ENCODE measurements at regions not wholly inside any gene's neighbourhood (a gene's known extent, or its start where the extent isn't known, plus 50 kb on each side); places are given as distances from the start of the nearest gene placed in this dataset.

- TF ChIP-seq CTCF (IDR thresholded peaks at IDR 0.05) = no peak
- no peak for TF ChIP-seq POLR2AphosphoS5 (IDR thresholded peaks at IDR 0.05; ENCODE audit: low read depth, low read length)
- TF ChIP-seq TCF7L2 (IDR thresholded peaks at IDR 0.05; ENCODE audit: low read depth, low read length) = no peak
- TF ChIP-seq REST (IDR thresholded peaks at IDR 0.05; ENCODE audit: insufficient read depth in 1 of 2, low read depth in 2 of 2, low read length in 1 of 2) = no peak
- TF ChIP-seq SIN3A (IDR thresholded peaks at IDR 0.05; ENCODE audit: borderline replicate concordance, insufficient read depth, low read depth, low read length) = no peak
Measured at GRCh38 chr4:116024954-116025708, 911.7 kb upstream of the NDST4 start.
